Body of pancreas (tissue), 4 donors: ENCODE measurements at regions not wholly inside any gene's neighbourhood (a gene's known extent, or its start where the extent isn't known, plus 50 kb on each side); places are given as distances from the start of the nearest gene placed in this dataset.

Experiments used
- POLR2A ChIP-seq, 3 donors: fragments of 450-650 bp; IDR thresholded peaks; one replicate each; pipeline ENCODE4 v1.6.1; 2016; ENCODE audit warnings: antibody characterized with exemption in 3 of 3, mild to moderate bottlenecking in 2 of 3
- TF ChIP-seq, protein P1 (sequence below), 7 experiments: fragments of 450-650 bp in 4 of 7; fragments of 200-600 bp in 3 of 7; sonication (generic) in 3 of 7; IDR thresholded peaks; one replicate each; pipeline ENCODE4 v1.5.1; 2016 to 2019; ENCODE audit warnings: antibody characterized with exemption in 7 of 7

DNA sequence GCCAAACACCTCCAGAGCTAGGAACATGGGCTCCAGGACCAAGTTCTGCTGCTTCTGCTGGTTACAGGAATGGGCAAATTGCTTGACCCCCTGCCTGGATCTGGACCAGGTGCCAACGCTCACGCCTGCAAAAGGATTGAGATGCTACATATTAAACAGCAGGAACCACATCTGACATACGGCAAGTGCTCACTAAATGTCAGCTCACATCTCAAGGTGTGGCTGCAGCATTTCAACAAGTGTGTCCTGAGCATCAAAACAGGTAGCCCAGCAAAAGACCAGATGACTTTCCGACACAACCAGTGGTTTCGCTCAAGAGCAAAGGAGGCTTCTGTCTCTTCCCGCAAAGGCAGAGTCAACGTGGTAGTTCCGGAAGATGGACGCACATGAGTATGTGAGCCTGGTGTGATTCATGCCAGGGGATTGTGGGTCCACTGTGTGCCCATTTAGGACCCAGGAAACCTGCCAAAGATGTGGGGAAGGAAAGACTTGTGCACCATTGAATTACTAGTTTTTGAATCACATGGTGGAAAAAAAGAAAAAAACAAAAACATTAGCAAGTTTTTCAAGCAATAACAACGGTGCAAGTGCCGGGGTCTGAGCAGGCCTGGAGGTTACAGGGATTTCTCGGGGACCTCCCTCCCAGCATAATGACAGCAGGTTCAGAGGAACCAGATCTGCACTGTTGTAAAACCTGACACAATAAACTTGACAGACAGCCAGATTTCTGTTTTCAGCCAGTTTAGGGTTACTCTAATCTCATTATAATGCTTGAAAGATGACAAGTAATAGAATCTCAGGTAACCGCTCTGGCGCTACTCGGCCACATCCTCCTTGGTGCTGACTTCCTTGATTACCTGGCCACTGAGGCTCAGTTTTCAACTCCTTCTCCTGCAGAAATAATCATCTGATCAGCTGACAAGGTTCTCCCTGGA is 77.9 kb downstream of the SOX1 start:
- TF ChIP-seq, protein P1, sequence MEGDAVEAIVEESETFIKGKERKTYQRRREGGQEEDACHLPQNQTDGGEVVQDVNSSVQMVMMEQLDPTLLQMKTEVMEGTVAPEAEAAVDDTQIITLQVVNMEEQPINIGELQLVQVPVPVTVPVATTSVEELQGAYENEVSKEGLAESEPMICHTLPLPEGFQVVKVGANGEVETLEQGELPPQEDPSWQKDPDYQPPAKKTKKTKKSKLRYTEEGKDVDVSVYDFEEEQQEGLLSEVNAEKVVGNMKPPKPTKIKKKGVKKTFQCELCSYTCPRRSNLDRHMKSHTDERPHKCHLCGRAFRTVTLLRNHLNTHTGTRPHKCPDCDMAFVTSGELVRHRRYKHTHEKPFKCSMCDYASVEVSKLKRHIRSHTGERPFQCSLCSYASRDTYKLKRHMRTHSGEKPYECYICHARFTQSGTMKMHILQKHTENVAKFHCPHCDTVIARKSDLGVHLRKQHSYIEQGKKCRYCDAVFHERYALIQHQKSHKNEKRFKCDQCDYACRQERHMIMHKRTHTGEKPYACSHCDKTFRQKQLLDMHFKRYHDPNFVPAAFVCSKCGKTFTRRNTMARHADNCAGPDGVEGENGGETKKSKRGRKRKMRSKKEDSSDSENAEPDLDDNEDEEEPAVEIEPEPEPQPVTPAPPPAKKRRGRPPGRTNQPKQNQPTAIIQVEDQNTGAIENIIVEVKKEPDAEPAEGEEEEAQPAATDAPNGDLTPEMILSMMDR (IDR thresholded peaks at IDR 0.05) = no peak
- TF ChIP-seq POLR2A (IDR thresholded peaks at IDR 0.05) = no peak
